Bronchial epithelial cell (primary cell): ENCODE measurements at regions not wholly inside any gene's neighbourhood (a gene's known extent, or its start where the extent isn't known, plus 50 kb on each side); places are given as distances from the start of the nearest gene placed in this dataset.

Experiments used
- DNase-seq: peaks from one replicate; pipeline ENCODE4 v3.0.0-alpha.2; 2010; ENCODE audit warnings: low read depth
- FAIRE-seq: peaks from 2 replicates; lab custom pipeline; 2011; peaks lifted over from hg19 to GRCh38; lab: Jason Lieb, UNC
- H3K27me3 ChIP-seq: 2 replicates; pipeline ENCODE4 v1.5.1; 2011; ENCODE audit warnings: low read length; ENCODE audit not compliant: control insufficient read depth, insufficient read depth
- H3K36me3 ChIP-seq: 2 replicates; pipeline ENCODE4 v1.5.1; 2011; ENCODE audit warnings: low read length; ENCODE audit not compliant: control insufficient read depth, insufficient read depth
- H3K4me3 ChIP-seq: 2 replicates; pipeline ENCODE4 v1.5.1; 2011; ENCODE audit warnings: mild to moderate bottlenecking, low read depth, low read length, control low read depth
- CTCF ChIP-seq: IDR thresholded peaks from 2 replicates; pipeline ENCODE4 v1.5.1; 2011; ENCODE audit warnings: mild to moderate bottlenecking, moderate library complexity, low read length, control low read depth, inconsistent platforms; ENCODE audit not compliant: insufficient read depth, severe bottlenecking

- no peaks in the 10 kb centered on the region for H3K36me3 ChIP-seq
- no peak for TF ChIP-seq CTCF
- DNase-seq = no peak
- no peaks in the 10 kb centered on the region for H3K27me3 ChIP-seq
- FAIRE-seq = no peak
- H3K4me3 ChIP-seq = no peak overlapping the region
These were observed 241.4 kb upstream of the DGKB start for GRCh38 chr7:15143936-15144335.

GRCh38 chr7:15143121-15143520, 240.6 kb upstream of the DGKB start:
- Histone ChIP-seq H3K36me3 (no peaks in the 10 kb centered on the region), H3K4me3 (no peak overlapping the region), H3K27me3 (no peaks in the 10 kb centered on the region)
- no peak for TF ChIP-seq CTCF
- FAIRE-seq (no peak), DNase-seq (no peak)

- DNase-seq = no peak
- Histone ChIP-seq H3K4me3 (no peak overlapping the region), H3K36me3 (no peaks in the 10 kb centered on the region), H3K27me3 (no peaks in the 10 kb centered on the region)
- TF ChIP-seq CTCF = no peak
- FAIRE-seq = no peak
These were observed 237.9 kb upstream of the DGKB start for GRCh38 chr7:15140431-15140830.

- TF ChIP-seq CTCF = no peak
- no peak overlapping the region for H3K4me3 ChIP-seq
- no peak for DNase-seq
- FAIRE-seq = no peak
- H3K27me3 ChIP-seq = no peaks in the 10 kb centered on the region
- no peaks in the 10 kb centered on the region for H3K36me3 ChIP-seq
These were observed 229.1 kb upstream of the DGKB start for GRCh38 chr7:15131661-15132060.

GRCh38 chr7:15130666-15131541, 228.4 kb upstream of the DGKB start:
- DNase-seq = peak; percentile 89
- no peak for TF ChIP-seq CTCF
- no peaks in the 10 kb centered on the region for H3K36me3 ChIP-seq
- FAIRE-seq = no peak
- no peaks in the 10 kb centered on the region for H3K27me3 ChIP-seq
- no peak overlapping the region for H3K4me3 ChIP-seq
